Fibroblast of skin of right biceps (primary cell): ENCODE measurements at regions not wholly inside any gene's neighbourhood (a gene's known extent, or its start where the extent isn't known, plus 50 kb on each side); places are given as distances from the start of the nearest gene placed in this dataset.
"Not testable (repeated sequence)": the region's sequence is repeated elsewhere in the genome, so short reads cannot be mapped to it uniquely, and the experiment has no call there.

Experiments used
- DNase-seq: peaks from one replicate; pipeline ENCODE4 v3.0.0-alpha.2; 2013

GRCh38 chr2:58350484-58350883, 109.4 kb upstream of the FANCL start:
- no peak for DNase-seq

DNA sequence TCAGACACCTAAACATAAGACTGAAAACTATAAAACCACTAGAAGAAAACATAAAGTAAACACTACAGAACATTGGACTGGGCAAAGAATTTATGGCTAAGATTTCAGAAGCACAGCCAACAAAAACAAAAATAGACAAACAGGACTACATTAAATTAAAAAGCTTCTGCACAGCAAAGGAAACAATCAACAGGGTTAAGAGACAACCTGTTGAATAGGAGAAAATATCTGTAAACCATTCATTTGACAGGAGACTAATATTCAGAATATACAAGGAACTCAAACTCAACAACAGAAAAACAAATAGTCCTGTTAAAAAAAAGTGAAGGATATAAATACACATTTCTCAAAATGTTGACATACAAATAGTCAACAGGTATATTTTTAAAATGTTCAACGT, 106.7 kb upstream of the FANCL start:
- DNase-seq = no peak

DNA sequence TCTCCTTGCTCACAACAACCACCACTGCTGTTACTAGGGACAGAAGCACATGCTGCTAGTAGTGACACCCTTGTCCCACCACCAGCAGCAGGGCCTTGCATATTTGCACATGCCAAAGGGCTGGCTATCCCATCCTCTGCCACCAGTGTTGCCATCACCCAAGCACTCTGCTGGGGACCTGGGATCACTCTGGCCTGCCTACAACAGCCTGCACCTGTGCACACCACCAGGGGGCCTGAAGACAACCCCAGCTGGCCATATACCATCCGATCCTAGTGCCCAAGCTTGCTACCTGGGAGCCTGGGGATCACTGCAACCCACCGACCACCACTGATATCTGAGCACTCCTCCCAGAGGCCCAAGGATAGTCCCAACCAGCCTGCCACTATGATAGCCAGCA, 99.9 kb upstream of the FANCL start:
- DNase-seq = no peak

DNA sequence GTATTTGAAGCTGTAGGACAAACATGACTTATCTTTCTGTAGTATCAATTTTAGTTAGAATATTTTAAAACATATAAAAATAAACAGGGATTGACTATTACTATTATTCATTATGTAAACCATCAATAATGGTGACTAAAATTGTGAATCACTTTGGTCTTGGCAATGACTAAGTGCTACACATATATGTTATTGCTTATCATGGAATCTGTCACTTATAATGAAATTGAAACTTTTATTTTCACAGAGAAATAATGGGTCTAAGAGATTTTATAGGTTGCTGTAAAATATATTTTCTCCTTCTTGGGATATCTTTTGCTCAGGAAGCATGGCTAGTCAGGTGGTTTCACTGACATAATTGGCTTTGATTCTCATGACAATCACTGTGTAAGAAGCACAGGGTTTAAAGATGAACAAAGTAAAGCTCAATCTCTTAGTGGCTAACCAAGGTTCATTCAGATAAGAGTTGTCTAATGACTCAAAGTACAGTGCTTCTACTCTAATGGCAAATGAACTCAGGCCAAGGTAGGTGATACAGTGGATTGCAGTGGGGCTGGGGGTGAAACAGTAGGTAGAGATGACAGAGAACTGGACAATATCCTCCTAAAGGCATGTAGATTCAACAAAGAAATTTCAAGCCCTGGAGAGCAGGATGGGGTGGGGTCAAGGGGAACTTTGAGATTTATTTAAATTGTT, 98.6 kb upstream of the FANCL start:
- no peak for DNase-seq

DNA sequence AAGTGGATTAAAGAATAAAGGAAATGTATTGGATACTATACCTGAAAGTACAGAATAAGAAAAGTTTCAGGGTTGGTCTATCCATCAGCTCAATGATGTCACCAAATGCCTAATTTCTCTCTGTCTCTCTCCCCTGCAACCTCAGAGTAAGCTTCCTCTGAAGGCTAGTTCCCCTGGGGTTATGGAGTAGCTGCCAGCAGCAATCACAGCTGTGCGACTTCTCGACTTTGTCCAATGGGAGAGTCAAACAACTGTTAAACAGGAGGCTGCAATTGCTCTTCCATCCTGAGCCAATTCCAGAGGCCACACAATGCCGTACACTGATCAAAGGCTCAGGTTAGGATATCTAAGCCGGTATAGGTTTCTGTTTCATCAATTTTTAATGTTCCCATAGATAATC, 95.3 kb upstream of the FANCL start:
- DNase-seq = no peak

DNA sequence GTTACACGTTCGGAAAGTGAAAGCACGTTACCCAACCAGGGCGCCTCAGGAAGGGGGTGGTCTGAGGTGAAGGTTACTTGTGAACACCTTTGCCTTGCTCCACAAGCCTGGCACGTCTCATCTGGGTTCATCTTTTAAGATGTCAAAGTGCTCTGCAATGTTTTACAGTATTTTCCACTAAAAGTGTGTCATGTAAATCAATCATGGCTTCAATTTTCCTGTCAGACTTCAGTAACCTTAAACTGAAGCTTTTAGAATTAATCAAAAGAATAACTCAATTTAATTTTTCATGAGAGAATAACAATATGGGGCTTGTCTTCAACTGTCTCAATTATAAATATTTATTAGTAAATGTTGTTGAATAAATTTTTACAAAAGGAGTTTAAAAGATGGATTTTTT, 93.3 kb upstream of the FANCL start:
- DNase-seq = no peak

GRCh38 chr2:58325296-58325895, 84.3 kb upstream of the FANCL start:
- DNase-seq = not testable (repeated sequence)

DNA sequence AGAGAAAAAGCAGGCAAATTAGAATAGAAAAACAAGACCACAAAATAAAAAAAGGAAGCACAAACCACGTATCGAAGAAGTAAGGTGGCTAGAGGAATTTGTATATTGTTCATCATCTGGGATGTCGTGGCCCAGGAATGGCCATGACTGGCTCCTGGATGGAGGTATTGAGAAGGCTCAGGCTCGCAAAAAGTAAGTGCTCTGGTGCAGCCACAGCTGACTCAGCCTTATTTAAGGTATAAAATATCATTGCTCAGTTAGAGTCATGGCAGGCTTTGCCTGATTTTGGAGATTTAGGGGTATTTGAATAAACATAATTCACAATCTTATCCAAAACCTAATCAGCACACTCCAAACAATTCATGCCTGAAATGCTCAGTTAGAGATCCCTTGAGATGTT, 78.4 kb upstream of the FANCL start:
- no peak for DNase-seq

DNA sequence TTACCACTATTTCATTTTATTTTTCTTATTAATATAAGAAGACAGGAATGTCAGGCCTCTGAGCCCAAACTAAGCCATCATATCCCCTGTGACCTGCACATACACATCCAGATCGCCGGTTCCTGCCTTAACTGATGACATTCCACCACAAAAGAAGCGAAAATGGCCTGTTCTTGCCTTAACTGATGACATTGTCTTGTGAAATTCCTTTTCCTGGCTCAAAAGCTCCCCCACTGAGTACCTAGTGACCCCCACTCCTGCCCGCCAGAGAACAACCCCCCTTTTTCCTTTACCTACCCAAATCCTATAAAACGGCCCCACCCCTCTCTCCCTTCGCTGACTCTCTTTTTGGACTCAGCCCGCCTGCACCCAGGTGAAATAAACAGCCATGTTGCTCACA, 77.8 kb upstream of the FANCL start:
- DNase-seq = not testable (repeated sequence)

GRCh38 chr2:58313926-58314325, 72.8 kb upstream of the FANCL start:
- DNase-seq = no peak

DNA sequence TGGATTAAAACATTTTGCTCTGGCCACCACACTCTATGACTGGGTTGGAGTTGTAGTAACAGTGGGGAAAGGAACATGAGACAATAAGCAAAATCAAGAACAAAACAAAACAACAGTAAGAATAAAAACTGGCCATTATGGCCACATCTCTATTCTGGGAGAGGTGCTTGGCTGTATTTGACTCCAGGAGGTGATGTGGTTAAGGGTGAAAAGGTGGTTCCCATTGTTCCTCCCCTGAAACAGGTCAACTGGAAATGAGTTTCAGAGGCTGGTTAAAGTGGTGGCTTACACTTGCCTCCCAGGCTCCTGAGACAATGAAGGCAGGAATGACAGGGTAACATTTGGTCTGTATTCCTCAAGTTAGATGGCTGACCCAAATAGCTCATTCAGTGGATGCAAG, 67.3 kb upstream of the FANCL start:
- no peak for DNase-seq

- no peak for DNase-seq
Observed at GRCh38 chr2:58304843-58305242, 63.7 kb upstream of the FANCL start.

- no peak for DNase-seq
Observed at GRCh38 chr2:58299123-58299522, 58.0 kb upstream of the FANCL start.

GRCh38 chr2:58293056-58293455, 51.9 kb upstream of the FANCL start:
- no peak for DNase-seq

- no peak for DNase-seq
Observed at GRCh38 chr2:58291726-58292438, 50.8 kb upstream of the FANCL start.
